SK-N-SH (cell line): ENCODE measurements at regions not wholly inside any gene's neighbourhood (a gene's known extent, or its start where the extent isn't known, plus 50 kb on each side); places are given as distances from the start of the nearest gene placed in this dataset.

Source experiments
- CTCF ChIA-PET: fragments of 300-600, 350-600 bp; formaldehyde crosslinking; extraction: SDS; loops from one replicate; lab custom pipeline; 2021; lab: Yijun Ruan, JAX
- POLR2A ChIA-PET: fragments of 350-600 bp; sonication (Branson Sonifier 250); formaldehyde crosslinking; extraction: SDS; loops from one replicate; lab custom pipeline; 2020; ENCODE audit warnings: antibody characterized with exemption, inconsistent platforms; lab: Yijun Ruan, JAX
- DNase-seq: peaks from one replicate; pipeline ENCODE4 v3.0.0; 2012
- H2AFZ ChIP-seq: fragments of 200-600 bp; sonication (generic); 2 replicates; pipeline ENCODE4 v1.8.1; 2016; ENCODE audit warnings: antibody characterized with exemption, mild to moderate bottlenecking, low read depth
- H3F3A ChIP-seq: fragments of 200-600 bp; sonication (generic); replicated peaks from 2 replicates; pipeline ENCODE3; 2016; ENCODE audit warnings: antibody characterized with exemption, mild to moderate bottlenecking; ENCODE audit not compliant: insufficient read depth
- H3K27ac ChIP-seq, 2 experiments: fragments of 200-500 bp in 1 of 2; fragments of 200-600 bp in 1 of 2; sonication (Bioruptor generic) in 1 of 2; sonication (generic), shearing (Covaris generic) in 1 of 2; 2 replicates each; pipeline versions ENCODE4 v1.5.1 to v1.6.1; 2014 to 2016; ENCODE audit warnings: low read depth in 2 of 2, inconsistent platforms in 1 of 2, low read length in 1 of 2, mild to moderate bottlenecking in 1 of 2, mixed read lengths in 1 of 2
- H3K27me3 ChIP-seq: fragments of 200-600 bp; sonication (generic), shearing (Covaris generic); 2 replicates; pipeline ENCODE4 v1.6.1; 2016; ENCODE audit warnings: mixed run types; ENCODE audit not compliant: insufficient read depth
- H3K36me3 ChIP-seq, 2 experiments: fragments of 200-500 bp in 1 of 2; fragments of 200-600 bp in 1 of 2; sonication (Bioruptor generic) in 1 of 2; sonication (generic) in 1 of 2; replicated peaks in 1 of 2; 2 replicates each; pipeline versions ENCODE3 to v1.5.1; 2014 to 2016; ENCODE audit warnings: low read length in 1 of 2, mild to moderate bottlenecking in 1 of 2; ENCODE audit not compliant: insufficient read depth in 2 of 2, control insufficient read depth in 1 of 2
- H3K4me1 ChIP-seq, 2 experiments: fragments of 200-500 bp in 1 of 2; fragments of 200-600 bp in 1 of 2; sonication (Bioruptor generic) in 1 of 2; sonication (generic), shearing (Covaris generic) in 1 of 2; 2 replicates each; pipeline versions ENCODE4 v1.5.1 to v1.6.1; 2014 to 2016; ENCODE audit warnings: low read depth in 1 of 2, low read length in 1 of 2, mixed run types in 1 of 2; ENCODE audit not compliant: insufficient read depth in 2 of 2, control insufficient read depth in 1 of 2
- H3K4me2 ChIP-seq: fragments of 200-600 bp; sonication (generic), shearing (Covaris generic); 2 replicates; pipeline ENCODE4 v1.6.1; 2017; ENCODE audit warnings: mixed run types
- H3K4me3 ChIP-seq, 2 experiments: fragments of 200-500 bp in 1 of 2; fragments of 200-600 bp in 1 of 2; sonication (Bioruptor generic) in 1 of 2; sonication (generic), shearing (Covaris generic) in 1 of 2; 2 replicates each; pipeline versions ENCODE4 v1.5.1 to v1.8.1; 2014 to 2016; ENCODE audit warnings: low read depth in 2 of 2, inconsistent platforms in 1 of 2, low read length in 1 of 2, mild to moderate bottlenecking in 1 of 2, mixed read lengths in 1 of 2, moderate library complexity in 1 of 2
- H3K79me2 ChIP-seq: fragments of 200-600 bp; sonication (generic); 2 replicates; pipeline ENCODE4 v1.8.1; 2017; ENCODE audit warnings: mild to moderate bottlenecking; ENCODE audit not compliant: insufficient read depth
- H3K9ac ChIP-seq: fragments of 200-600 bp; sonication (generic); 2 replicates; pipeline ENCODE4 v1.6.1; 2017; ENCODE audit warnings: mixed run types
- H3K9me2 ChIP-seq: fragments of 200-600 bp; sonication (generic); 2 replicates; pipeline ENCODE4 v1.6.1; 2017; ENCODE audit warnings: mixed run types
- H3K9me3 ChIP-seq: fragments of 200-600 bp; sonication (generic); 2 replicates; pipeline ENCODE4 v1.6.1; 2017; ENCODE audit warnings: mixed run types, mild to moderate bottlenecking, moderate library complexity
- H4K20me1 ChIP-seq: fragments of 200-600 bp; sonication (generic); 2 replicates; pipeline ENCODE4 v1.6.1; 2017; ENCODE audit warnings: mild to moderate bottlenecking, mixed run types; ENCODE audit not compliant: insufficient read depth
- CHD2 ChIP-seq: fragments of 150-350 bp; IDR thresholded peaks from 2 replicates; pipeline ENCODE4 v1.6.1; 2018; ENCODE audit warnings: low read length; ENCODE audit not compliant: partially characterized antibody
- ELF1 ChIP-seq: IDR thresholded peaks from 2 replicates; pipeline ENCODE4 v1.4.0; 2012
- EP300 ChIP-seq, 2 experiments: IDR thresholded peaks; 2 replicates each; pipeline versions ENCODE4 v1.4.0 to v1.6.1; 2012; ENCODE audit warnings: borderline replicate concordance in 1 of 2, low read depth in 1 of 2, low read length in 1 of 2
- FOSL2 ChIP-seq: IDR thresholded peaks from 2 replicates; pipeline ENCODE4 v1.4.0; 2012; ENCODE audit warnings: low read depth, mild to moderate bottlenecking, moderate library complexity, borderline replicate concordance
- FOXJ3 ChIP-seq: sonication (generic); formaldehyde crosslinking; IDR thresholded peaks from 2 replicates; pipeline ENCODE4 v1.5.1; 2020; ENCODE audit warnings: mild to moderate bottlenecking, missing genetic modification reagents
- GATA2 ChIP-seq: sonication (generic); formaldehyde crosslinking; IDR thresholded peaks from 2 replicates; pipeline ENCODE4 v1.5.0; 2020; ENCODE audit warnings: mild to moderate bottlenecking, missing genetic modification reagents
- JUND ChIP-seq: IDR thresholded peaks from 2 replicates; pipeline ENCODE4 v1.4.0; 2012
- MEF2A ChIP-seq: IDR thresholded peaks from 2 replicates; pipeline ENCODE4 v1.4.0; 2012; ENCODE audit warnings: low read depth, borderline replicate concordance
- MXI1 ChIP-seq: IDR thresholded peaks from 2 replicates; pipeline ENCODE4 v1.6.1; 2012; ENCODE audit warnings: mild to moderate bottlenecking, low read depth, low read length, improper control_type of control experiment
- NFIC ChIP-seq: IDR thresholded peaks from 2 replicates; pipeline ENCODE4 v1.4.0; 2012; ENCODE audit warnings: borderline replicate concordance
- NRF1 ChIP-seq: IDR thresholded peaks from 2 replicates; pipeline ENCODE4 v1.6.1; 2012; ENCODE audit warnings: low read depth, mild to moderate bottlenecking, low read length
- PBX3 ChIP-seq: IDR thresholded peaks from 2 replicates; pipeline ENCODE4; 2012
- POLR2AphosphoS5 ChIP-seq: IDR thresholded peaks from 2 replicates; pipeline ENCODE4 v1.6.1; 2012; ENCODE audit warnings: low read depth, low read length
- RAD21 ChIP-seq: IDR thresholded peaks from 2 replicates; pipeline ENCODE4 v1.6.1; 2012; ENCODE audit warnings: mild to moderate bottlenecking, low read length
- RCOR1 ChIP-seq: fragments of 150-350 bp; IDR thresholded peaks from 2 replicates; pipeline ENCODE4 v1.6.1; 2017; ENCODE audit warnings: antibody characterized with exemption, low read length
- RFX5 ChIP-seq: IDR thresholded peaks from 2 replicates; pipeline ENCODE4 v1.6.1; 2012; ENCODE audit warnings: mild to moderate bottlenecking, improper control_type of control experiment, low read length
- SIN3A ChIP-seq: IDR thresholded peaks from 2 replicates; pipeline ENCODE4 v1.6.1; 2012; ENCODE audit warnings: low read depth, mild to moderate bottlenecking, low read length, moderate library complexity, borderline replicate concordance
- SMC3 ChIP-seq: IDR thresholded peaks from 2 replicates; pipeline ENCODE4 v1.6.1; 2012; ENCODE audit warnings: low read depth, low read length, improper control_type of control experiment
- TAF1 ChIP-seq: IDR thresholded peaks from 2 replicates; pipeline ENCODE4 v1.6.1; 2012; ENCODE audit warnings: low read depth, mild to moderate bottlenecking, low read length, moderate library complexity, borderline replicate concordance
- TCF12 ChIP-seq: IDR thresholded peaks from 2 replicates; pipeline ENCODE4 v1.4.0; 2012
- TEAD4 ChIP-seq: IDR thresholded peaks from 2 replicates; pipeline ENCODE4 v1.4.0; 2012; ENCODE audit warnings: mild to moderate bottlenecking, borderline replicate concordance; ENCODE audit not compliant: insufficient read depth
- YY1 ChIP-seq: IDR thresholded peaks from 2 replicates; pipeline ENCODE4 v1.4.0; 2012; ENCODE audit warnings: low read depth, mild to moderate bottlenecking
- WGBS: methylation state at CpG from one replicate; pipeline ENCODE4 v1.1.6; 2017; ENCODE audit warnings: low lambda C conversion rate; 5-methylcytosine and 5-hydroxymethylcytosine counted together
- TF ChIP-seq, protein P1 (sequence below): IDR thresholded peaks from 2 replicates; pipeline ENCODE4 v1.6.1; 2012; ENCODE audit warnings: mild to moderate bottlenecking, low read depth, low read length, moderate library complexity
- TF ChIP-seq, protein P2 (sequence below): IDR thresholded peaks from 2 replicates; pipeline ENCODE4 v1.4.0; 2012; ENCODE audit warnings: low read depth, borderline replicate concordance

- H4K20me1 ChIP-seq: no peaks in the 10 kb centered on the region
- H3K79me2 ChIP-seq: no peaks in the 10 kb centered on the region
- CTCF ChIA-PET: interaction anchor here (0.6 to 2.5 kb wide), 3 partner anchors 23 to 132 kb away, joined by 3 to 11 read pairs (median 8); no protein-coding TSS in a partner anchor
- H3K36me3 ChIP-seq: no peaks in the 10 kb centered on the region
- POLR2A ChIA-PET: no interaction called here
- TF ChIP-seq GATA2 (no peak), TCF12 (peak; percentile 62), RCOR1 (no peak), YY1 (no peak), RFX5 (no peak), MEF2A (no peak), NFIC (peak; percentile 65), EP300 (IDR thresholded peaks at IDR 0.05; ENCODE audit: borderline replicate concordance in 1 of 2, low read depth in 1 of 2, low read length in 1 of 2) (peak in 1 of 2 experiments; percentile 12; a peak in 1 of 4 replicates), TAF1 (no peak), ELF1 (no peak), TEAD4 (0 out of 2 replicates have a peak, but pooled peaks have one; percentile 14), SIN3A (no peak), SMC3 (no peak), JUND (peak; percentile 79), MXI1 (no peak), PBX3 (peak; percentile 81), FOSL2 (peak; percentile 73; the same call in 1 of the 2 replicates)
- no peak overlapping the region for H2AFZ ChIP-seq
- no peaks in the 10 kb centered on the region for H3K9me3 ChIP-seq
- no peaks in the 10 kb centered on the region for H3K27me3 ChIP-seq
- no peak overlapping the region for H3K4me3 ChIP-seq
- H3F3A ChIP-seq: no peaks in the 10 kb centered on the region
- WGBS: 70% methylated on average over 7 of the region's 7 CpGs
- no peaks in the 10 kb centered on the region for H3K4me1 ChIP-seq
- no peak for DNase-seq
- no peaks in the 10 kb centered on the region for H3K9me2 ChIP-seq
- H3K27ac ChIP-seq: no peak overlapping the region
- H3K4me2 ChIP-seq: no peak overlapping the region
- no peak overlapping the region for H3K9ac ChIP-seq
These were observed 192.0 kb downstream of the SMIM20 start for GRCh38 chr4:26105815-26106699.

DNA sequence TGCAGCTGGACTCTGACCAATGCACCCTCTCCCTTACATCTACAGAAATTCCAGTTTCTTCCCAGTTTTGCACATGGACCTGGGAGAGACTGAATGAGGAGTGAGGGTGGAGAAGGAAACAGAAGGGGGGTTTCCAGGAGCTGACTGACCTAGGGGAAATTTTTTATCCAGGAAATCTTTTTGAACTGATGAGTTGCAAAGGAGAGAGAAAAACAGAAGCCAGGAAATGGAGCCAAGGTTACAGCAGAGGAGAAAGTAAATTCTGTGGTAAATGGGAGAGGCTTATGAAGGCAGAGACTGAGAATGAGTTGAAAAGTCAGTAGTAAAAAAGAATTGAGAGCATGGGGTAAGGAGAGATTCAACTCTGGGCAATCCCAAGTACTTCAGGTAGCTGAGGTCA lies 192.8 kb downstream of the SMIM20 start:
- no peak overlapping the region for H3K4me3 ChIP-seq
- H3K9me2 ChIP-seq: no peaks in the 10 kb centered on the region
- H3K4me2 ChIP-seq: no peak overlapping the region
- no peaks in the 10 kb centered on the region for H3K27me3 ChIP-seq
- H3K36me3 ChIP-seq: no peaks in the 10 kb centered on the region
- no peak for DNase-seq
- no peaks in the 10 kb centered on the region for H3K4me1 ChIP-seq
- no peak overlapping the region for H3K27ac ChIP-seq
- H3K9ac ChIP-seq: no peak overlapping the region
- no peaks in the 10 kb centered on the region for H4K20me1 ChIP-seq
- CTCF ChIA-PET: interaction anchor here (2.5 kb wide), 1 partner anchor 24 kb away, joined by 11 read pairs; no protein-coding TSS in a partner anchor
- H2AFZ ChIP-seq: no peak overlapping the region
- H3K79me2 ChIP-seq: no peaks in the 10 kb centered on the region
- POLR2A ChIA-PET: no interaction called here
- H3F3A ChIP-seq: no peaks in the 10 kb centered on the region
- no peaks in the 10 kb centered on the region for H3K9me3 ChIP-seq
- no peak for TF ChIP-seq NRF1
- TF ChIP-seq POLR2AphosphoS5: no peak
- no peak for TF ChIP-seq MXI1
- TF ChIP-seq YY1: no peak
- TF ChIP-seq, protein P1, sequence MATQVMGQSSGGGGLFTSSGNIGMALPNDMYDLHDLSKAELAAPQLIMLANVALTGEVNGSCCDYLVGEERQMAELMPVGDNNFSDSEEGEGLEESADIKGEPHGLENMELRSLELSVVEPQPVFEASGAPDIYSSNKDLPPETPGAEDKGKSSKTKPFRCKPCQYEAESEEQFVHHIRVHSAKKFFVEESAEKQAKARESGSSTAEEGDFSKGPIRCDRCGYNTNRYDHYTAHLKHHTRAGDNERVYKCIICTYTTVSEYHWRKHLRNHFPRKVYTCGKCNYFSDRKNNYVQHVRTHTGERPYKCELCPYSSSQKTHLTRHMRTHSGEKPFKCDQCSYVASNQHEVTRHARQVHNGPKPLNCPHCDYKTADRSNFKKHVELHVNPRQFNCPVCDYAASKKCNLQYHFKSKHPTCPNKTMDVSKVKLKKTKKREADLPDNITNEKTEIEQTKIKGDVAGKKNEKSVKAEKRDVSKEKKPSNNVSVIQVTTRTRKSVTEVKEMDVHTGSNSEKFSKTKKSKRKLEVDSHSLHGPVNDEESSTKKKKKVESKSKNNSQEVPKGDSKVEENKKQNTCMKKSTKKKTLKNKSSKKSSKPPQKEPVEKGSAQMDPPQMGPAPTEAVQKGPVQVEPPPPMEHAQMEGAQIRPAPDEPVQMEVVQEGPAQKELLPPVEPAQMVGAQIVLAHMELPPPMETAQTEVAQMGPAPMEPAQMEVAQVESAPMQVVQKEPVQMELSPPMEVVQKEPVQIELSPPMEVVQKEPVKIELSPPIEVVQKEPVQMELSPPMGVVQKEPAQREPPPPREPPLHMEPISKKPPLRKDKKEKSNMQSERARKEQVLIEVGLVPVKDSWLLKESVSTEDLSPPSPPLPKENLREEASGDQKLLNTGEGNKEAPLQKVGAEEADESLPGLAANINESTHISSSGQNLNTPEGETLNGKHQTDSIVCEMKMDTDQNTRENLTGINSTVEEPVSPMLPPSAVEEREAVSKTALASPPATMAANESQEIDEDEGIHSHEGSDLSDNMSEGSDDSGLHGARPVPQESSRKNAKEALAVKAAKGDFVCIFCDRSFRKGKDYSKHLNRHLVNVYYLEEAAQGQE: no peak
- no peak for TF ChIP-seq FOSL2
- no peak for TF ChIP-seq NFIC
- no peak for TF ChIP-seq ELF1
- no peak for TF ChIP-seq RFX5
- no peak for TF ChIP-seq RCOR1
- no peak for TF ChIP-seq RAD21
- no peak for TF ChIP-seq TAF1
- no peak for TF ChIP-seq CHD2
- no peak for TF ChIP-seq TEAD4
- TF ChIP-seq FOXJ3 (CRISPR knock-in tag): no peak
- TF ChIP-seq, protein P2, sequence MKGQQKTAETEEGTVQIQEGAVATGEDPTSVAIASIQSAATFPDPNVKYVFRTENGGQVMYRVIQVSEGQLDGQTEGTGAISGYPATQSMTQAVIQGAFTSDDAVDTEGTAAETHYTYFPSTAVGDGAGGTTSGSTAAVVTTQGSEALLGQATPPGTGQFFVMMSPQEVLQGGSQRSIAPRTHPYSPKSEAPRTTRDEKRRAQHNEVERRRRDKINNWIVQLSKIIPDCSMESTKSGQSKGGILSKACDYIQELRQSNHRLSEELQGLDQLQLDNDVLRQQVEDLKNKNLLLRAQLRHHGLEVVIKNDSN: no peak
